Cardiac fibroblast (primary cell): ENCODE measurements at regions not wholly inside any gene's neighbourhood (a gene's known extent, or its start where the extent isn't known, plus 50 kb on each side); places are given as distances from the start of the nearest gene placed in this dataset.

Experiments
- DNase-seq, 2 donors: peaks; one replicate each; pipeline versions ENCODE4 v3.0.0 to v3.0.0-alpha.2; 2010; ENCODE audit warnings: low read depth in 2 of 2
- H3K4me3 ChIP-seq, 2 donors: replicated peaks in 1 of 2; 1 replicate in 1 of 2; 2 replicates in 1 of 2; pipeline ENCODE4 v1.5.1; 2011; ENCODE audit warnings: low read depth in 2 of 2, low read length in 2 of 2, mild to moderate bottlenecking in 2 of 2, moderate library complexity in 1 of 2
- TF ChIP-seq, protein P1 (sequence below): IDR thresholded peaks from one replicate; pipeline ENCODE4 v1.5.1; 2011; ENCODE audit warnings: low read depth, mild to moderate bottlenecking, low read length, inconsistent platforms

DNA sequence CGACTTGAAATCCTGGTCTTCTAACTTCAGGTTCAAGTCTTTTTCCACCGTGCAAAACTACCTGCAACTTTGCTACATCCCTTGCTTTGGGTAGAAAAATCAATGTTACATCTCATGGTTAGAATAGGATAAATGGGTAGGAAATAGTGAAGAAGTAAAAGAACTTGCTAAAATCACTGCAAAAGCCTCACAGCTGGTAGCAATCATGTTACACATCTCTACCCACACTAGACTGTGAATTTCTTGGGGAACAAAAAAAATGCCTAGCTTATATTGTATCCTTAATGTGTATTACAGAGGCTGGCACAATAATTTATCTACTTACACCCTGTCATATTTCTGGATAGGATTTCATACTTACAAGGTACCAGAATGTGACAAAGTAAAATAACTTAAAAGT lies 133.8 kb downstream of the FAM181B start:
- H3K4me3 ChIP-seq: no peak overlapping the region
- TF ChIP-seq, protein P1, sequence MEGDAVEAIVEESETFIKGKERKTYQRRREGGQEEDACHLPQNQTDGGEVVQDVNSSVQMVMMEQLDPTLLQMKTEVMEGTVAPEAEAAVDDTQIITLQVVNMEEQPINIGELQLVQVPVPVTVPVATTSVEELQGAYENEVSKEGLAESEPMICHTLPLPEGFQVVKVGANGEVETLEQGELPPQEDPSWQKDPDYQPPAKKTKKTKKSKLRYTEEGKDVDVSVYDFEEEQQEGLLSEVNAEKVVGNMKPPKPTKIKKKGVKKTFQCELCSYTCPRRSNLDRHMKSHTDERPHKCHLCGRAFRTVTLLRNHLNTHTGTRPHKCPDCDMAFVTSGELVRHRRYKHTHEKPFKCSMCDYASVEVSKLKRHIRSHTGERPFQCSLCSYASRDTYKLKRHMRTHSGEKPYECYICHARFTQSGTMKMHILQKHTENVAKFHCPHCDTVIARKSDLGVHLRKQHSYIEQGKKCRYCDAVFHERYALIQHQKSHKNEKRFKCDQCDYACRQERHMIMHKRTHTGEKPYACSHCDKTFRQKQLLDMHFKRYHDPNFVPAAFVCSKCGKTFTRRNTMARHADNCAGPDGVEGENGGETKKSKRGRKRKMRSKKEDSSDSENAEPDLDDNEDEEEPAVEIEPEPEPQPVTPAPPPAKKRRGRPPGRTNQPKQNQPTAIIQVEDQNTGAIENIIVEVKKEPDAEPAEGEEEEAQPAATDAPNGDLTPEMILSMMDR: no peak
- DNase-seq: no peak

DNA sequence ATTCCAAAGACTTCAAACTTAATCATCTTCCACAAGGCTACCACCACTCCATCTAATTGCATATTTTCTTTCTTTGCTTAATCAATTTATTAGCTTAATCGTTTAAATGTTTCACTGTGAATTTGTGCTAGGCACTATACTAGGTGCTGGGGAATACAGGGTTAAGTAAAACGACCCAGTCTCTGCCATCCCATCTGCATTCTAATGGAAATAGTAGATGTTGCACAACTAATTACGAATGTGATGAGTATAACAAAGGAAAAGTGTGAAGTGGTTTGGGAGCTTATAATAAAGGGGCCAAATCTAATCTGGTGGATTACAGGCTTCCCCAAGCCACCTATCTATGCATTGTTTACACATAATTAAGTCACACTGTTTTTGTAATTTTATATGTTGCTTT lies 147.1 kb downstream of the FAM181B start:
- no peak overlapping the region for H3K4me3 ChIP-seq
- TF ChIP-seq, protein P1: no peak
- no peak for DNase-seq

DNA sequence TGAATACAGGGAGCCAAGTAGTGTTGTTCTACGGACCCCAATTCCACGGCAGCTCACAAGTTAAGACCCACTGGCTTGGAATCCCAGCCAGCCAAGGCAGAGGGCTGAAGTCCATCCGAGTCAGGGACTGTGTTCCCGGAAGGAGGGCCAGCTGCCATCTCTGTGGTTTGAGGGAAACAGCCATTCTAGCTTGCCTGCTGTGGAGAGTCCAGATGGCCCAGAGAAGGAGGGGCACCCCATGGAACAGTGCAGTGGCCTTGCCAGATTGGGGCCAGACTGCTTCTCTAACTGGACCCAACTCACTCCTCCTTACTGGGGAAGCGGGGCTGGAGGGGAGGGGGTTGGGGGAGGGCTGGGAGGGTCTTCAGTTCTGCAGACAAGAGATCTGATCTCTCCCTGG lies 156.4 kb downstream of the FAM181B start:
- TF ChIP-seq, protein P1: no peak
- no peak for DNase-seq
- no peak overlapping the region for H3K4me3 ChIP-seq

- DNase-seq: no peak
- TF ChIP-seq, protein P1: no peak
- no peak overlapping the region for H3K4me3 ChIP-seq
Observed at GRCh38 chr11:82560836-82561235, 172.8 kb downstream of the FAM181B start.

DNA sequence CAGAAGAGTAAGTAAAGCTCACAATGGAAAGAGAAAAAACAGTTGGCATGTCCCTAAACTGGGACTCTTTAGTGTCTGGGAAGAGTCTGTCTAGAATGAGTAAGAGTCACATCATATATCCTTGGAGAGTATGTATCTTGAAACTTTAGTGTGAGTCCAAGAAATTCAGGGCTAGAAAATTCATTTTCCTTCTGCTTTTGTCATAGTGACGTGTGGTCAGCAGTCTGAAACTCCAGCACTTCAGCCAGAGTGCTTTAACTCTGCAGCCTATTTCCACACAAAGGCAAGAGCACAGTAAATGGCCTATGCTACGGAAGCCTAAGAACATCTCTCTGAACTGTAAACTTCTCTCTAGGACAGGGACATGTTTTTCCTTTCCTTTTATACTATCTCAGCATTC lies 174.1 kb downstream of the FAM181B start:
- TF ChIP-seq, protein P1: no peak
- no peak for DNase-seq
- no peak overlapping the region for H3K4me3 ChIP-seq

GRCh38 chr11:82557274-82557673 lies 176.4 kb downstream of the FAM181B start:
- TF ChIP-seq, protein P1: no peak
- no peak overlapping the region for H3K4me3 ChIP-seq
- no peak for DNase-seq

DNA sequence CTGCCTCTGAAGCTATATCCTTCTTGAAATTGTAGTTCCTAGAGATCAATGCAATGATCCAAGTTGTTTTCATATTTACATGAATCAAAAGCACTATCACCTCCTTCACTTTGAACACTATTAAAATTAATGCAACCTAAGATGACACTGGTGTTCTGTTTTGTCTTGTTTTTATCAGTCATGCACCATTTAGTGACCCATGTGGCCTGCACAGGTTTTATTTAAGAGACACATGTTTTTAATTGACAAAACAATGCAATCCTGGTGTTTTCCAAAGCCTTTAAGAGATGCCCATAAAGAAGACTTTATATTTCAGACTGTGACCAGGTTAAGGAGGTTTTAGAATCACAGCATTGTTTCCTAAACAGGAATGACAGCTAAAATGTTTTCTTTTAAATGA lies 177.5 kb downstream of the FAM181B start:
- no peak for DNase-seq
- H3K4me3 ChIP-seq: no peak overlapping the region
- TF ChIP-seq, protein P1: no peak
